ENCODE measurements at regions not wholly inside any gene's neighbourhood (a gene's known extent, or its start where the extent isn't known, plus 50 kb on each side); places are given as distances from the start of the nearest gene placed in this dataset.

- intact Hi-C loops (cut with DNase I; ENCODE audit: low total_unique reads) = no loop called here
- WGBS, 5 donors = 70 to 86% (median 73%) methylated on average over 2 of the region's 2 CpGs
- Histone ChIP-seq H3K27me3 (no peaks in the 10 kb centered on the region), H3K4me3 (no peak overlapping the region), H3K27ac (no peak overlapping the region), H3K36me3 (no peaks in the 10 kb centered on the region), H3K9me3 (no peaks in the 10 kb centered on the region), H3K4me1 (no peaks in the 10 kb centered on the region)
- TF ChIP-seq CTCF (IDR thresholded peaks at IDR 0.05) = no peak
- TF ChIP-seq POLR2A (IDR thresholded peaks at IDR 0.05) = no peak
- no peak for TF ChIP-seq EP300 (IDR thresholded peaks at IDR 0.05)
- no peak for TF ChIP-seq POLR2AphosphoS5 (IDR thresholded peaks at IDR 0.05)
- DNase-seq = no peak
These were observed 2082.7 kb upstream of the RAG2 start for GRCh38 chr11:38680746-38681145.

GRCh38 chr11:38680166-38680565, 2082.1 kb upstream of the RAG2 start:
- Histone ChIP-seq H3K27me3 (no peaks in the 10 kb centered on the region), H3K36me3 (no peaks in the 10 kb centered on the region), H3K4me1 (no peaks in the 10 kb centered on the region), H3K4me3 (no peak overlapping the region), H3K9me3 (no peaks in the 10 kb centered on the region), H3K27ac (no peak overlapping the region)
- 86 to 96% (median 90%) methylated on average over 2 of the region's 2 CpGs for WGBS, 5 donors
- intact Hi-C loops (cut with DNase I; ENCODE audit: low total_unique reads) = no loop called here
- no peak for TF ChIP-seq POLR2AphosphoS5 (IDR thresholded peaks at IDR 0.05)
- TF ChIP-seq POLR2A (IDR thresholded peaks at IDR 0.05) = no peak
- TF ChIP-seq EP300 (IDR thresholded peaks at IDR 0.05) = no peak
- no peak for TF ChIP-seq CTCF (IDR thresholded peaks at IDR 0.05)
- DNase-seq = no peak

- no peak for DNase-seq
- Histone ChIP-seq H3K36me3 (no peaks in the 10 kb centered on the region), H3K27me3 (no peaks in the 10 kb centered on the region), H3K4me3 (no peak overlapping the region), H3K9me3 (no peaks in the 10 kb centered on the region), H3K27ac (no peak overlapping the region), H3K4me1 (no peaks in the 10 kb centered on the region)
- no peak for TF ChIP-seq POLR2AphosphoS5 (IDR thresholded peaks at IDR 0.05)
- TF ChIP-seq EP300 (IDR thresholded peaks at IDR 0.05) = no peak
- TF ChIP-seq CTCF (IDR thresholded peaks at IDR 0.05) = no peak
- TF ChIP-seq POLR2A (IDR thresholded peaks at IDR 0.05) = no peak
- intact Hi-C loops (cut with DNase I; ENCODE audit: low total_unique reads) = no loop called here
These were observed 2074.4 kb upstream of the RAG2 start for GRCh38 chr11:38672445-38672844.

- Histone ChIP-seq H3K27me3 (no peaks in the 10 kb centered on the region), H3K9me3 (no peaks in the 10 kb centered on the region), H3K27ac (no peak overlapping the region), H3K36me3 (no peaks in the 10 kb centered on the region), H3K4me3 (no peak overlapping the region), H3K4me1 (no peaks in the 10 kb centered on the region)
- 88 to 91% (median 90%) methylated on average over 10 of the region's 10 CpGs for WGBS, 5 donors
- no peak for TF ChIP-seq CTCF (IDR thresholded peaks at IDR 0.05)
- TF ChIP-seq POLR2AphosphoS5 (IDR thresholded peaks at IDR 0.05) = no peak
- TF ChIP-seq EP300 (IDR thresholded peaks at IDR 0.05) = no peak
- TF ChIP-seq POLR2A (IDR thresholded peaks at IDR 0.05) = no peak
- intact Hi-C loops (cut with DNase I; ENCODE audit: low total_unique reads) = no loop called here
- DNase-seq = no peak
These were observed 2069.3 kb upstream of the RAG2 start for GRCh38 chr11:38667359-38667758.

Measured in stomach (tissue), 8 donors.